HG03139 (cell line): ENCODE measurements at regions not wholly inside any gene's neighbourhood (a gene's known extent, or its start where the extent isn't known, plus 50 kb on each side); places are given as distances from the start of the nearest gene placed in this dataset.
"Not testable (repeated sequence)": the region's sequence is repeated elsewhere in the genome, so short reads cannot be mapped to it uniquely, and the experiment has no call there.

Experiments used
- ATAC-seq: cut with Tn5 transposase; IDR thresholded peaks from one replicate; pipeline ENCODE4 v1.9.1; 2021; ENCODE audit not compliant: unreplicated experiment

DNA sequence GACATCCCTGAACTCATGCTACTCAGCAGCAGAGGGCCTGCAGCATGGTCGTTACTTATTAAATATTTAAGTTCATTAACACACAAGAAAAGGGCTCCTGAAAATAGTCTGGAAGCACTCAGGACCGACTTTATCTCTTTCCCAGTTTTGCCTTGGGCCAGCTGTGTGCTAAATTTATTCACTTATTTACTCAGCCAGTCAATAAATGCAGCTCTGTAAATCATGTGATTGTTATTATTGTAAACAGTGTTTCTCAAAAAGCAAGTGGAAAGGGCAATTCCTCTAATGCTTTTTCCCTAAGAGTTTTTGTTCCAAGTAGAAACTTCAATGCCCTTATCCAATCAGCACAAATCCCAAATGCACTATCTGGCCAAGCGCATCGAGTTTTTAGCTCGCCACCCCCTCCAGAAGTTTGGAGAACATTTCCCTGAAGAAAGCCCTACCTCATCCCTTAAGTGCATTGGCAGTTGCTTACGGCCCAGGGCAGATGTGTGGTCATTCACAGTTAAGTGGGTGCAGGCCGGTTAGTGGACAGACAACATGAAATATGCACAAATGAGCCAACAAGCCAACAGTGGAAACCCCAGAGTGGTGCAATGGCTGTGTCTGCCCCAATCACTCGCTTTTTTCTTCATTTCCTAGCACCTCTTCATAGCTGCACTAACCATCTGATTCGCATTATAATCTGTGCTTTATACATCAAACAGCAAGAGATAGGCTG lies 125.8 kb downstream of the SMIM20 start:
- ATAC-seq = no peak

DNA sequence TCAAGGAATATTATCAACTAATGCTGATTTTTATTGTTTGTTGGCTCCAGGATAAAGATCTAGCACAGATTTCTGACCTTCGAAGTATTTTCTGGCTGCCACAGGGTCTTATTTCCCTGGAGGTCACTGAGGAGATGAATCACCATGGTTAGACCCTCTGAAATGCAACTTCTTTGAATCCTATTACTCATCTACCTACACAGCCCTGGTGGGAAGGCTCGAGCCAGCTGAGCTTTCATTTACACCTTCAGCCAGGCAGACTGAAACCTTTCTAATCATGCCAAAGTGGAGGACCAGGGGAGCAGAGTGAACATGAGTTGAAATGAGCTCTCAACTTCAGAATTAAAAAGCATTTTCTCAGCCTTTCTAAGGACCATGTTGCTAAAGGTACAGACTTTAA lies 130.5 kb downstream of the SMIM20 start:
- no peak for ATAC-seq

DNA sequence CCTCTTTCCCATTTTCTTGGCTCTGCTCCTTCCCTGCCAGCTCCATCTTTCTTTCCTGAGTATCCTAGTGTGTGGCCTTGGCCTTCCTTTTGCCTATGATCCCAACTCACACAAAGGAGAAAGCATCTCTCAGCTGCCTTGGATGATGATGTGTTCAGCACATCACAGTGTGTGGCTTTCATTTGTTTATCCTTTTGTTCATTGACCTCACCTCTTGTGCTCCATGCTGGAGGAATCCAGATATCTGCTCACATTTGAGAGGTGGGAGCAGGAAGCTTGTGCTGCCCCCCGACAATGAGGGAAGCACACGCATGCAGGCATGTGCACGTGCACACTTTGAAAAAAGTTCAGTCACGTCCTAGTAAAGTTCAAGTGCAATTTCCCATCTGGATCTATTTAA lies 131.0 kb downstream of the SMIM20 start:
- no peak for ATAC-seq

GRCh38 chr4:26047795-26048194 lies 133.8 kb downstream of the SMIM20 start:
- ATAC-seq = no peak

- ATAC-seq = no peak
Observed at GRCh38 chr4:26048378-26048882, 134.4 kb downstream of the SMIM20 start.

DNA sequence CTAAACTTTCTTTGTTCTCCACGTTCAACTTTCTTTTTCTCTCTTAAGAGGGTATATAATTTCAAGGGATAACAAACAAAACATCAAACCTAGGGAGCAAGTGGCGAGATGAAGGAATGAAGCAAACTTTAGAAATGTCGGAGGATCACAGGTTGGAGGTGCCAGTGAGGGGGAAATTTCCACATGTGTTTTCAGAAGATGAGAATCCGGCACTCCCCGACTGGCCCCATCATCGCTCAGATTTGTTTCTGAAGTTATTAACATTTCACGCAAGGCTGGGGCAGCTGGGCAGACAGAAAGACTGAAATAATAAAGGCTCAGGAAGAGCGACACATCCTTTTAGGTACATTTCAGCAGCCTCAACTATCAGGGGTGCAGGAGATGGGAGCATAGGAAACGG lies 134.9 kb downstream of the SMIM20 start:
- ATAC-seq = no peak

DNA sequence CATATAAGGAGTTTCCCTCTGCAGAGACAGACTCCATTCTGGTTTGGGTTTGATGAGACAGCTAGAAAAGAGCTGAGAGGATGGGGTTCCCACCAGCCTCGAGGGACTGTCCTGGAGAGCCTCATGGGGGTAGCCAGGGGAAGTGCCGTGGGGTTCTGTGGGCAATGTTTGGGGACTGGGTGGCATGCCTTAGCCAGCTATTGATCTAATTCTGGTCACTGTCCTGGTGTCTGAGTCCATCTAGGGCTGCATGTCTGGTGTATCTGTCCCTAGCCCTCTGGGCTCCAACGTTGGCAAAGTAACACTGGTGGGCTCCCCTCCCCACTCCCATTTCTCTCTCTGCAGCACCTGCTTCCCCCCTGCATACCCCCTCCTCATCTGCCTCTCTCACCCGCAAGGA lies 135.4 kb downstream of the SMIM20 start:
- ATAC-seq = no peak

DNA sequence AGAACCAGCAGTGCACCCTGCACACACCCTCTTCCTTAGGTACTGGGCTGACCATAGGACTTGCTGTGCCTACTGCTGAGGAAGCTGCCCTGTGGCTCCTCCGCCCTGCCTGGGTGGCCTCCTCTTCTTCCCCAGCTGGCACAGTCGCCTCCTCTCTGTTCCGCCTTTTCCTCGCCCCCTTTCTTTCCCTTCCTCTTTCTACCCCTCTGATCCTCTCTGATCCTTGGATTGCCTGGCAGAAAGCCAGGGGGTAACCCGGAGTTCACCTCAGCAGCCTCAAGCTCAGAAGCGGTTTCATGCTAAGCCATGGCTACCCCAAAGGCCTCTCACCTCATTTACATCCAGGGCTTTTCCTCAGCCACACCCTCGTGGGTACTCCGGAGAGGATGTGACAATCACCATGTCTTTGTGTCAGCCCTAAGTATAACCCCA lies 136.2 kb downstream of the SMIM20 start:
- ATAC-seq = no peak

DNA sequence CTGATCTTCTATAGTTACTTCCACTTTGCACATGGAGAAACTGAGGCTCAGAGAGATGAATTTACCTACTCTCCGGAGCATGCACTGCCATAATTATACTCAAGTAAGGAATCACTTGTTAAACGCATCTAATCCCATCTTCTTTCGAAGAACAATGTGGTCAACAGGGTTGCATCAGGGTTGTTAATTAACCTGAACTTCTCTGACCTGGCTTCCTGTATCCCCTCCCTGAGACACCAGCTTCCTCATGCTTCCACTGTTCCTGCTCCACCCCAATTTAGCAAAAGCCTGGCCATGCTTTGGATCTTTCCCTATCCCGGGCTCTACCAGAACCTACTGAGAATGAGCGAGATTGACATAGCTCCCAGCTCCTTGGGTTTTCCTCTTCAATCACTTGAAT lies 136.7 kb downstream of the SMIM20 start:
- ATAC-seq = no peak

DNA sequence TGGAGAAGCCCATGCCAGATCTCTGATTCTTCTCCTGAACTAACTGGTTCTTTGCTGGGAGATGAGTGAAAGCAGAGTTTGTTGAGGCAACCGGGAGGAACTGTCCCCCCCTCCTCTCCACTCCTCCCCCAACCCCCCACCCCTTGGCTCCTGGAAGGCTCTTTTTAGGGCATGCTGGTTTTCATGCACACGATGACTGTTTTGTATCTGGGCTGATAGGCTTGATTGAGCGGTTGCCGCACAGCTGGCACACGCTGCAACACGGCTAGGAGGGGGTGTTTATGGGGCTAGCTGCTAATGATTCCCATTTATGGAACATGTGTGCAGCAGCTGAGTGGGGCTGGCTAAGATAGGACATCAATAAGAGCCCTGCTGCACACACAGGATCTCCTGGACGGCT lies 137.2 kb downstream of the SMIM20 start:
- ATAC-seq = no peak

DNA sequence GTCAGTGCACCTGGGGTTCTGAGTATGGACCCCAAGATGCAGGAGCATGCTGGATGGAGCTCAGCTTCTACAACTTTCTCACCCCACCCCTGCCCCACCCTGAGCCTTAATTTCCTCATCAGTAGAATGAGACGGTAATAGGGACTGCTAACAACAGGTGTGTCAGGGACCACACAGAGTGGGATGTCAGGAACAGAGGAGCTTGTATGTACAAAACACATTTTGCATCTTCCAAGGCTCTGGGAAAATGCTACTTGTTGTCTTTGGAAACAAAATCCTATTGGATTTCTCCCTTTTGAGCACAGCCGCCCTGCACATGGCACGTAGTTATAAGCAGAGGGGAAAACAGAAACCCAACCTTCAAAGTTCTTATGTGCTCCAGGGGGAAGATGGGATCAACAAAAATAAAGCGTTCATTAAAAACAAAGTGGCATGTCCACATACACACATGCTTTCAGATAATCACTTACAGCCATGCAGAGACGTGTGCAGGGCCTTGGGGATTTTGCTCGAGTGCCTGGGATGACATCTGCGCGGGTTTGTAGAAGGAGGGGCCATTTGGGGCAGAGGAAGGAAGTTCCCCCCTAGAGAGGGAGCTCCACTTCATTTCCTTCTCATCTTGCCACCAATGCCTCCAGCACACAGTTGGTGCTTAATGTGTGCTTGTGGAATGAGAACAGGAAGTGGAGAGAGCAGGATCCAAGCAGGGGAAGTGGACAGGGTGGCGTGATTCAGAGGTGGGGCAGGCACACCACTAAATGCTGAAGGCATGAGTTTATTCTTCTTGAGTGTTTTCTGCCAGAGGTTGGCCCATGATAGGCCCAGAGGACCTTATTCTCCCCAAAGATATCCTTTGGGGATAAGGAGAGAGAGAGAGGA lies 138.9 kb downstream of the SMIM20 start:
- ATAC-seq = no peak

DNA sequence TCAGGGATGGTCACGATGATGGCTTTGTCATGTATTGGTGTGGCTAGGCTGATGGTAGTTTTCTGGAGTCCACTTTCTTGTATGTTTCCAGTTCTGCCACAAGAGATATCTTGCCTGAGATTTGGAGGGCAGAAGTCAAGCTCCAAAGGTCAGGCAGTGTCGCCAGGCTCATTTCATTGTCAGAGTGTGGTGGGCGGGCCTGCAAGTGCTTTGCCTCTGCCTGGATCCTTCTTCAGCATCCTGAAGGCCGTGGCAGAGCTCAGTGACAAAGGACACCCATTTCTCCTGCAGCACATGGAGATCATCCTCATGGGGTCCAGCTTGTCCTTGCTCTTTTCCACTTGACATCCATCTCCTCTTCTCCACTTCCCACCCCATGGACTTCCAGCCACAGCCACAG lies 139.7 kb downstream of the SMIM20 start:
- ATAC-seq = no peak

- no peak for ATAC-seq
Observed at GRCh38 chr4:26055855-26056254, 141.8 kb downstream of the SMIM20 start.

GRCh38 chr4:26056406-26056805 lies 142.4 kb downstream of the SMIM20 start:
- no peak for ATAC-seq

DNA sequence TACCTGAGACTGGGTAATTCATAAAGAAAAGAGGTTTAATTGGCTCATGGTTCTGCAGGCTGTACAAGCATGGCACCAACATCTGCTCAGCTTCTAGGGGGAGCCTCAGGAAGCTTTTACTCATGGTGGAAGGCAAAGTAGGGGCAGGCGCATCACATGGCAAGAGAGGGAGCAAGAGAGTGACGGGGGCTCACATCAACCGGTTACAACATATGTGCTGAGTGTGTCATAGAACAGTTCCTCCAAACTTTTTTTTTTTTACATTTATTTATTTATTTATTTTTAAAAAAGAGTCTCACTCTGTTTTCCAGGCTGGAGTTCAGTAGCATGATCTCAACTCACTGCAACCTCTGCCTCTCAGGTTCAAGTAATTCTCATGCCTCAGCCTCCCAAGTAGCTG lies 143.8 kb downstream of the SMIM20 start:
- ATAC-seq = not testable (repeated sequence)

DNA sequence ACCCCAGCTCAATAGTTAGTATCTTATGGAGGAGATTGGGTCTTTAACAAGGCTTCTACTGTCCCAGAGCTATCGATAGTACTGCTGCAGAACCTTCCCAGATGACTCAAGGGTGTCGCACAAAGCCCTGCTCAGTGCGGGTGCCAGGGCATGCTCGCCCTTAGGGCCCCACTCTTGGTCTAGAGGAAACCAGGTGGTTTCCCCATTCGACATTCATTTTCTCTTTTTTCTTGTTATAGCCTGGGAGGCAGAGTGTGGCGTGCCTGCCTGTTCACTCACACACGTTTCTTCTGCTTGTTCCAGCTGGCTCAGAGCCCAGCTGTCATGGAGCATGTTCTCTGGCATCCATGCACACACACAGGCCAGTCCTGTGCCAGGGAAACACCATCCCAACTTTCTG lies 144.5 kb downstream of the SMIM20 start:
- ATAC-seq = no peak

- no peak for ATAC-seq
Observed at GRCh38 chr4:26059391-26060154, 145.6 kb downstream of the SMIM20 start.

DNA sequence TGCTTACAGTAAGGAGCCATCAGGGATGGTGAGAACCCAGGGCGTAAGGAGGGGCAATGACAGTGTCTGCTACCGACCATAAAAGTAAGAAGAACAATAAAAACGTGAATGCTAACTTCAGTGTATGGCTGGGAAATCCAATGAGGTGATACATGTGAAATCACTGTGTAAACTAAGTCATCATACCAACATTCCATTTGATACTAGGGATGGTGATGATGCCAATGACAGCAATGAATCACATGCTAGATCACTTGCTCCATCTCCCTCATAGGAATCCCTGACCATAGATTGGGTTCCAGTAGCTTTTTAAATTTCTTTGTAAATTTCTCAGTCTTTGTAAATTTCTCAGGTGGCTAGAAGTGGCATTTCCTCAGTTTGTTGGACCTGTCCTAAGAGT lies 146.3 kb downstream of the SMIM20 start:
- no peak for ATAC-seq

DNA sequence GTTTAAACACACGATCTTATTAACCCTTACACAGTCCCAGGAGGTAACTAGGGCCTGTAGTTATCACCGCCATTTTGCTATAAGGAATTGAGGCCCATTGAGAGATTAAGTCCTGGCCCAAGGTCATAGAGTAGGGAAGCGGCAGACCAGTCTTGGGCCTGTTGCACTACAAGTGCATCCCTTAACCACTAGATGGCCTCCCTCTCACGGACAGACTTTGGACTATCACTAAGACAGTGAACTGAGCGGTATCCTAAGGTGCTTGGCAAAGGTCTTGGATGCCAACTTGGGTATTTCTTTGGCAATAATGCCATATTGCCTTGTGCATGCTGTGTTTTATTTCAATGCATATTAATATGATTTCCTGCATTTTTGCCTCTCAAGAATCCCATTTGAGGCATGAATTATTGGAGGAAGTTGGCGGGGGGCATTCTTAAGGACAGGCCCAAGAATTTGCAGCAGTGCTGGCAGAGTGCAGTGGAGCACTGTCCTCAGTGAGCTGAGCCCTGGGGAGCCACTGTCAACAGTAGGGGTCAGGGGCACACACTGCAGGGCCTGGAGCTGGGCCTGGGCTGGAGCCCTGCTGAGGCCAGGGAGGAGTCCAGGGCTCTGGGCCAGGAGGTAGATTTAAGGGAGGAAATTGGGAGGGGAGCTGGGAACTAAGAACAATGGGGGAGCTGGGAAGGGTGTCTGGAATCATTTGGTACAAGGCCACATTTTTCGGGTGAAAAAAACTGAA lies 147.4 kb downstream of the SMIM20 start:
- peak; percentile 67 for ATAC-seq

DNA sequence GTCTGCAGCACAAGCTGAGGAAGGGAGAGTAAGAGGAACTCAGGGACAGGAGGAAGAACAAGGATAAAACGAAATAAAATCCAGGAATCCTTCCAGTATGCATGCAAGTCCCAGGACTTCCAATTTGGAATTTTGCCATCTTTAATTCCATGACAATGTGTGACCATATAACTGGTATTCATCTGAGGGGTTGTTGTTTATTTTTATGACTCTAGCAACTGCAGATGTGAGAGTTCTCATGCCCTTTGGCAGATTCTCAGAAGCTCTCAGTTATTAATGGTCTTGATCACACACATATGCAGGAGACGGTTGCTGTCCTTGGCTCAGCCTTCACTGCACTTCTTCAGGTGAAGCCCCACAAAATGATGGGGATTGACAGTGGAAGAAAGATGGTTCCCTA lies 148.2 kb downstream of the SMIM20 start:
- no peak for ATAC-seq

- ATAC-seq = not testable (repeated sequence)
Observed at GRCh38 chr4:26064009-26064408, 150.0 kb downstream of the SMIM20 start.
